ENCODE measurements at regions not wholly inside any gene's neighbourhood (a gene's known extent, or its start where the extent isn't known, plus 50 kb on each side); places are given as distances from the start of the nearest gene placed in this dataset.

DNA sequence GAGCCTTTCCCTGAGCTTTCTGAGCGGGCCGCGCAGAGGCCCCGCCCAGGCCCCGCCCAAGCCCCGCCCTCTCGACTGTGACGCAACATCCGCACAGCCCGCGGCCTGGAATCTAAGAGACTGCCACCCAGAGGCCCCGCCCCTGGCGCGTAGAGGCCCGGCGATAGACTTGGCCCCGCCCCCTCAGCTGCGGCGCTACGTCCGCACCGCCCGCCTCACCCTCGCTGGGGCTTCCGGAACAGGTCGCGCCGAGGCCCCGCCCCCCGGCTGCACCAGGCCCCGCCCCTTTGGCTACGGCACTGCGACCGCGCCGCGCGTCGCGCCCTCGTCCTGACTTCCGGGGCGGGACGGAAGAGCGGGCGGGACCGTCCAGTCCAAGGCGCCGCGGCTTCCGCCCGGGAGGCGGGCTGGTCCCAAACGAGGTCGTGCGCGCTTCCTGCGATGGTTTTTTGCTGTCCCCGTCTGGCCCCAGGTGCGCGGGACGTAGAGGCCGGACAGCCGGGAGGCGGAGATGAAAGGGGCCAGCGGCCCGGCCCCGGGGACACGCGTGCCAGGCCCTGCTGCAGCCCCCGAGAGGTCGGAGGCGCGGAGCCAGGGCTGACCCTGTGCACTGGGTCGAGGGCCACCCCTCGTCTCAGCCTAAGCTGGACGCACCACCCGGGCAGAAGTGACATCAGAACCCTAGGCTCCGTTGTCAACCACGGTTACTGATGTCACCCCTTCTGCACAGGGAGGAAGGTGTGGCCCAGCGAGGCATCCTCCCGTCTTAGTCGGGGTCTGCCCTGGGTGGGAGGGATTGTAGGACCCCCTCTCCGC, 59.0 kb upstream of the WNT7B start:
- intact Hi-C loops (cut with micrococcal nuclease) = loop anchor here (1.0 to 2.0 kb wide), 2 partner anchors 23 kb away; no protein-coding TSS in a partner anchor
- Mint-ChIP-seq H3K27ac (peak overlapping the region; percentile 91), H3K4me1 (peaks cover 13% of the 10 kb centered on the region), H3K27me3 (no peaks in the 10 kb centered on the region), H3K4me3 (peak overlapping the region; percentile 84), H3K36me3 (ENCODE audit: low read depth) (no peaks in the 10 kb centered on the region), H3K9me3 (no peaks in the 10 kb centered on the region)
- peak; percentile 100 for DNase-seq

DNA sequence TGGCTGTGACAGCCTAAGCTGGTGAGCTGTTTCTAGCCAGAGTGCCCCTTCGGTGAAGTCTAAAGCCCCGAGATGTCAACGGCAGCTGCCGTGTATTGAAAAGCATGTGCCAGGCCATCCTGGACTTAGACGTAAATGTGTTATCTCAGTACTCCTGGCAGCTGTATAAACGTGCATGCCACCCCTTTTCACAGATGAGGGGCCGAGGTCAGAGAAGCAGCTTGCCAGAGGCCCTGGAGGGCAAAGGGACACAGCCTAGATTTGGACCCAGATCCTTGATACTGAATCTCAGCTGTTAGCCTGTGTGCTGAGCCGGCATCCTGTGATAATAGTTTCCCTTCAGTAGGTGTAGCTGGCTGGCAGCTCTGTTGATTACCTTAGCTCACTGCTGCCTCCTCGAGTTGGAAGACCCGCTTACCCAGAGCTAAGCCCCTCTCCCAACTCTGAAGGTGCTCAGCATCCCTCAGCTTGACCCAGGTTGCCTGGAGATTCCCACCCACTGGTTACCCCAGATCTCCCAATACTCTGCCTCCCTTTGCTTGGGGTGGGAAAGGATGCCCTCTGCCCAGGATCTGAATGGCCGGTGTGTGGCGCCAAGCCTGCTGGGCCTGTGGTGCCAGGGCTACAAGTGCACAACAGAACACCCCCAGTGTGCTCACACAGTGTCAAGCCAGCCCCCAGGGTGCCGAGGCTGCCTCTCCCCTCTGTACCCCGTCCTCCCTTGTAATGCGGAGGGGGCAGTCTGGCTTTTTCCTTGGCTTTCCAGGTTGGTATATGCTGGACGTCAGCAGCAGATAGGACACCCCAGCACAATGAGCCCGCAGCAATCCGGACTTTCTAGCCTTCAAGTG, 59.8 kb upstream of the WNT7B start:
- H3K27ac Mint-ChIP-seq = peak overlapping the region; percentile 88
- no peaks in the 10 kb centered on the region for H3K9me3 Mint-ChIP-seq
- intact Hi-C loops (cut with micrococcal nuclease) = loop anchor here (1.0 to 2.0 kb wide), 2 partner anchors 22 to 23 kb away; no protein-coding TSS in a partner anchor
- no peaks in the 10 kb centered on the region for H3K27me3 Mint-ChIP-seq
- H3K4me3 Mint-ChIP-seq = peak overlapping the region; percentile 84
- peaks cover 13% of the 10 kb centered on the region for H3K4me1 Mint-ChIP-seq
- H3K36me3 Mint-ChIP-seq (ENCODE audit: low read depth) = no peaks in the 10 kb centered on the region
- DNase-seq = peak; percentile 85

DNA sequence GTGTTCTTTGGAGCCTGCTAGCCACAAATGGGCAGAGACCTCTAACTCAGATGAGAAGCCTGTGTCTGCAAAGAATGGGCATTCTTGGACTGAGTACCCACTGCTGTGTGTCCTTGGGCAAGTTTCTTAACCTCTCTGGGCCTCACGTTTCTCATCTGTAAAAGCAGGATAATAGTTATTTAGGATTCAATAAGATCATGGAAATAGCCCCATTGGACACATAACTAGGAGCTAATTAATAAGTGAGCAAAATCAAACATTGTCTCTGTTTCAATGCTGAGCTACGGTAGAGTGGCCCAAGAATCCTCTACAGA, 61.2 kb upstream of the WNT7B start:
- H3K4me1 Mint-ChIP-seq = peaks cover 13% of the 10 kb centered on the region
- no peaks in the 10 kb centered on the region for H3K9me3 Mint-ChIP-seq
- intact Hi-C loops (cut with micrococcal nuclease) = no loop called here
- H3K27me3 Mint-ChIP-seq = no peaks in the 10 kb centered on the region
- H3K27ac Mint-ChIP-seq = no peak overlapping the region
- no peak overlapping the region for H3K4me3 Mint-ChIP-seq
- H3K36me3 Mint-ChIP-seq (ENCODE audit: low read depth) = no peaks in the 10 kb centered on the region
- no peak for DNase-seq

DNA sequence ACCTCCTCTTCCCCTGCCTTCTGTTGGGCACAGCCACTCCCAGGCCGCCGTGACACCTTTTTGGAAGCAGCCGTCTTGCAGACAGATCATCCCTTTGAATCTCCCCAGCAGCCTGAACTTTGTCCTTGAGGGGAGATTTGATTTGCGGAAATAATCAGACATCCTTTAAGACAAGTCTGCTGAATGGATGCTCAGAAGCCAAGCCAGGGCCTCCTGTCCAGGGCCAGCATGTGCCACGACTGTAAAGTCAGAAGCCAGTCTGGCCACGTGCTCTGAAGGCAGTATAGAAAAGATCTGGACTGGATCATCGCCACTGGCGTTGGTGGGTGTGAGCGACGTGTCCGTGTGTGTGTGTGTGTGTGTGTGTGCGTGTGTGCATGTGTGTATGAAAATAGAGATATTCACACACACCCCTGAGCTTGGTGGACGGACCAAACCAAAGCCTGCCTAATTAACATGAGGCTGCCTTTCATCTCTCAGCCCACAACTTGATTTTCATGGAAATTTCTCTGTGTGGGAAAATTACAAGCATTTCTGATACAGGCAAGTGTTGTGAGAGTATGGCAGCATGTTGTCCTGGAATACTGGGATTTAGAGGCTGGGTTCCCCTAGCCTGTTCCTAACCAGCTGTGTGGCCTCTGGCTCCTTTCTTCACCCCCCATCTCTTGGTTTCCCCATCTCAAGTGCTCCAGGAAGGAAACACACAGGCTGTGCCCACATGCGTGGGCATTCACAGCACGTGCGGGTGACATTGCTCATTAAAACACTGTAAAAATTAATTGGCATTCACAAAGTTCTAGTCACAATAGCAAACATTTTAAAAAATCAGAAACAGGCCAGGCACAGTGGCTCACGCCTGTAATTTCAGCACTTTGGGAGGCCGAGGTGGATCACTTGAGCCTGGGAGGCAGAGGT, 61.8 kb upstream of the WNT7B start:
- intact Hi-C loops (cut with micrococcal nuclease) = no loop called here
- Mint-ChIP-seq H3K27ac (no peak overlapping the region), H3K36me3 (ENCODE audit: low read depth) (no peaks in the 10 kb centered on the region), H3K4me1 (peaks cover 13% of the 10 kb centered on the region), H3K9me3 (no peaks in the 10 kb centered on the region), H3K27me3 (no peaks in the 10 kb centered on the region), H3K4me3 (no peak overlapping the region)
- no peak for DNase-seq

DNA sequence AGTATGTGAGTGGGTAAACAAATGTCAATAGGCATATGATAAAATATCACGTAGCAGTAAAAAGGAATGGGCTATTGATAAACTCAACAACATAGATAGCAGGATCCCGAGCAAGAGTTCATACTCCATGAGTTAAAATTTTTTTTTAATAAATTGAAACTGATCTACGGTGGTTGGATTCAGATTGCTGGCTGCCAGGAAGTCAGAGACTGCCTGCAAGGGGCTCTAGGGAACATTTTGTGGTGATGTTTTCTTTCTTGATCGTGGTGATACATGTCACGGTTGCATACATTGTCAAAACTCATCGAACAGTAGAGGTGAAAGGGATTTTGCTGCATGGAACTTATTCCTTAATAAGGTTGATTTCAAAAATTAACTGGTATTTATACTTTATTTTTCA, 62.6 kb upstream of the WNT7B start:
- H3K27ac Mint-ChIP-seq = no peak overlapping the region
- intact Hi-C loops (cut with micrococcal nuclease) = no loop called here
- H3K27me3 Mint-ChIP-seq = no peaks in the 10 kb centered on the region
- no peaks in the 10 kb centered on the region for H3K36me3 Mint-ChIP-seq (ENCODE audit: low read depth)
- no peaks in the 10 kb centered on the region for H3K9me3 Mint-ChIP-seq
- no peak overlapping the region for H3K4me3 Mint-ChIP-seq
- DNase-seq = no peak
- H3K4me1 Mint-ChIP-seq = peaks cover 13% of the 10 kb centered on the region

DNA sequence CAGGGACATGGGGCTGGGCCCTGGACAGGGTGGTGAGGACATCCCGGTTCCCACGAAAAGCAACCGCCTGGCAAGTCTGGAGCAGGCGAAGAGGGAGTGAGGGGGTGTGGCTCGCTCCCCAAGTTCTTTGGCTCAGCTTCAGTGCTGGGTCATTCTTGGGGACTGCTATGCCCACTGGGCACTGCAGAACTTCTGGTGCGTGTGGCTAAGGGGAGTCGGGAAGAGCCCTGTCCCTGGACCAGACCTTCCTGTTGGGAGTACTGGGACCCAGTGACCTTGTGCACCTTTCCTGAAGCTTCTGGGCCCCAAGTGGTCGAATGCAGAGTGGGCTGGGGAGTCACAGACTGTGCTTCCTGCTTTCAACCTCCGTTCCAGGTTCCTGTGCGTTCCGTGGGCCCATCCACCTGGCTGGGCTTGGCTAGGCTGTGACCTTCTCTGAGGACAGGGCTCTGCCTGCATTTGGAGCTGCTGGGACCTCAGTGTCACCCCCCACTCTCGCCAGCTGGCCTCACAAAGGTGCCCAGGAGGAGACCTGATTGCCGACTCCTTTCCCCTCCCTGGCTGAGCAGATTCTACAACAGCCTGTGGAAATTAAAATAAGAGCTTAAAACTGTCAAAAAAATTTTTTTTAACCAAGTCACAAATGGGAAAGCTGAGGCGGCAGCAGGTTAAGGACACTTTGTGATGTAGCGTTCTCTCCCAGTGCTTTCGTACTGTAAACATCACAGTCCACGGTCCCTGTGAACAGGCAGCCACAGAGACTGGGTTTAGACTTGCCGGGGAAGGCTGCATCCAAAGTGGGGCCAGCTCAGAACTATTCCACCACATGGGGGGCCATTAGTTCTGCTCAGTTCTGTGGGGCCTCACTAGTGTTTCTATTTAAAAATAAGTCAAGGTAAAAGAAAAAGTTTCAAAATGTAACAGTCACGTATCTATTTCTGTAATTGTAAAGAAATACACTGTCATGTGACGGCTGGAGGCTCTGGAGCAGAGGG, 63.8 kb upstream of the WNT7B start:
- Mint-ChIP-seq H3K4me1 (peaks cover 7% of the 10 kb centered on the region), H3K27ac (no peak overlapping the region), H3K36me3 (ENCODE audit: low read depth) (no peaks in the 10 kb centered on the region), H3K27me3 (no peaks in the 10 kb centered on the region), H3K4me3 (no peak overlapping the region), H3K9me3 (no peaks in the 10 kb centered on the region)
- intact Hi-C loops (cut with micrococcal nuclease) = no loop called here
- no peak for DNase-seq

DNA sequence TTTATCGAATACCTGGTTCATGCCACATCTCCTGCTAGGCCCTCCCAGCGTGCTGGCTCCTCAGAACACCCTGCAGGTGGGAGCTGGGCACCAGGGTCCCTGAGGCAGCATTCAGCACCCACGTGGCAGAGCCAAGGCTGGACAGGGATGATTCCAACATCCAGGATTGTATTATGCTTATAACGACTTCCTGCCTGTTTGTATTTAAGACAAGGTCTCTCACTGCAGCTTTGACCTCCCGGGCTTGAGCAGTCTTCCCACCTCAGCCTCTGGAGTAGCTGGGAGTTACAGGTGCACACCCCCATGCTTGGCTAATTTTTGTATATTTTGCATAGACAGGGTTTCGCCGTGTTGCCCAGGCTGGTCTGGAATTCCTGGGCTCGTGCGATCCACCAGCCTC, 64.7 kb upstream of the WNT7B start:
- Mint-ChIP-seq H3K36me3 (ENCODE audit: low read depth) (no peaks in the 10 kb centered on the region), H3K4me3 (no peak overlapping the region), H3K27me3 (no peaks in the 10 kb centered on the region), H3K27ac (no peak overlapping the region), H3K4me1 (peaks cover 6% of the 10 kb centered on the region), H3K9me3 (no peaks in the 10 kb centered on the region)
- intact Hi-C loops (cut with micrococcal nuclease) = no loop called here
- DNase-seq = no peak

DNA sequence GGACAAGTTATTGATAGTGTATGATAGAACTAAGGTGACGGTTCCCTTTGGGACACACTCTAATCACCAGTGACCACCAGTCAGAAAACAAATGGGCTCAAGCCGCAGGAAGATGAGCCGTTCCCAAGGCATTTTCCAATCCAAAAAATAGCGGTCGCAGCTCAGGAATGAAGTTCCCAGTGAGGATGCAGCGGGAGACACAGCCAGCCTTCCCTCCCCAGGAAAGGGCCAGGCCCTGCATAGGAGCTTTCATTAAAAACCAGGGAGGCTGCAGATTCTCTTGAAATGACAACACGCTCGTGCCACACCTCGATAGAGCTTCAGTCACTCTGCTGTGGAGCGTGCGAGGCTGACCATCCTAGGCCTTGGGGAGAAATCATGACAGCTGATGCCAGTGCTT, 65.8 kb upstream of the WNT7B start:
- Mint-ChIP-seq H3K27me3 (no peaks in the 10 kb centered on the region), H3K4me1 (no peaks in the 10 kb centered on the region), H3K36me3 (ENCODE audit: low read depth) (no peaks in the 10 kb centered on the region), H3K9me3 (no peaks in the 10 kb centered on the region), H3K4me3 (no peak overlapping the region), H3K27ac (no peak overlapping the region)
- intact Hi-C loops (cut with micrococcal nuclease) = no loop called here
- no peak for DNase-seq

DNA sequence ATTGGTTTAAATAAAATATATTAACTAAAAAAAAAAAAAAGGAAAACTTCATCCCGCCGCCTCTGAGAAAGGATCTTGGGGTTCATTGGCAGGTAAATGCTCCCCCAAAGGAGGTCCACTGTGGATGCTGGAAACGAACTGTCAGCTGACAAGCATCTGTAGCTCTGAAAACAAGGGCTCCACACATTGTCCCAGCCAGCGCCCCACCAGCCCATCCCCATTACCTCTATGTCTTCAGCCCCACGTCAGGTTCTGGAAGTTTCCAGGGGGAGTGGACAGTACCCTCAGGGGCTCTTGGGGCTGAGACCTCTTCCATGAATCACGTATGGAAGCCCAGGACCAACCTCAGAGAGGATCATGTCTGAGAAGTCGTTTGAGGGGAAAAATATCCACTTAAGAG, 66.4 kb upstream of the WNT7B start:
- no peaks in the 10 kb centered on the region for H3K36me3 Mint-ChIP-seq (ENCODE audit: low read depth)
- H3K27me3 Mint-ChIP-seq = no peaks in the 10 kb centered on the region
- H3K4me3 Mint-ChIP-seq = peak overlapping the region; percentile 83
- peak overlapping the region; percentile 76 for H3K27ac Mint-ChIP-seq
- no peak for DNase-seq
- H3K9me3 Mint-ChIP-seq = no peaks in the 10 kb centered on the region
- intact Hi-C loops (cut with micrococcal nuclease) = no loop called here
- no peaks in the 10 kb centered on the region for H3K4me1 Mint-ChIP-seq

DNA sequence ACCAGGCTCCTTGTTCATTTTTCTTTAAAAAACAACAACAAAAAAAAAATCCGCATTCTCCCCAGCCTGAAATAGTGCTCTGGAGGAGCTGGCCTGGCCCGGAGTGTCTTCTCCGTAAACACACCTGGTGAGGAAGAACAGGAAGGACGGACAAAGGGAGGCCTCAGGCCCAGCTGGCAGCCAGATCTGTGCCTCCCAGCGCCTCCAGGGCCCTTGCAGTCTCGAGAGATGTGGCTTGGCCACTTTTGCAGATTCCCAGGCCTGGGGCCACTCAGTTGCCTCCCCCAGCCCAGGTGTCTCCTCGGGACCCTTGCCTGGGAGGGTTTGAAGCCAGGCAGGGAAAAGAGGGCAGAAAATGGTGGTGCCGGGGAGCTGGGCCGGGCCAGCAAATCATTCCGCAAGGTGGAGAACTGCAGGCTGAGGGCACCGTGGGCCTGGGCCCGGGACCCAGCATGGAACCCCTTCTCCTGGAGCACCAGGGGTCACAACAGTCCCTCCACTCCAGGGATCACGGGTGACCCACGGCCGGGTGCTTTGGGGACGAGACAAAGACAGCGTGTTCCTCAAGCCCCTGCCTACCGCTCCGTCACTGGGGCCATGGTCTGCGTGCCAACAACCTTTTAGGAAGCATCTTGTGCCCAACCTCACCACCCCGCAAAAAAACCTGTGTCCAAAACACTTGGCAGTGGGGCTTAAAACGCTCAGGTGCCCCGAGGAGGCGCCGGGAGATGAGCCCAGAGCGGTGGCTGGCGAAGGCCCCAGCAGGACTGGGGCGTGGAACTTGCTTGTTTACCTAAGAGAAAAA, 67.1 kb upstream of the WNT7B start:
- Mint-ChIP-seq H3K36me3 (ENCODE audit: low read depth) (no peaks in the 10 kb centered on the region), H3K9me3 (no peaks in the 10 kb centered on the region), H3K27me3 (no peaks in the 10 kb centered on the region), H3K4me3 (peak overlapping the region; percentile 83), H3K27ac (peak overlapping the region; percentile 80), H3K4me1 (no peaks in the 10 kb centered on the region)
- intact Hi-C loops (cut with micrococcal nuclease) = no loop called here
- DNase-seq = no peak

DNA sequence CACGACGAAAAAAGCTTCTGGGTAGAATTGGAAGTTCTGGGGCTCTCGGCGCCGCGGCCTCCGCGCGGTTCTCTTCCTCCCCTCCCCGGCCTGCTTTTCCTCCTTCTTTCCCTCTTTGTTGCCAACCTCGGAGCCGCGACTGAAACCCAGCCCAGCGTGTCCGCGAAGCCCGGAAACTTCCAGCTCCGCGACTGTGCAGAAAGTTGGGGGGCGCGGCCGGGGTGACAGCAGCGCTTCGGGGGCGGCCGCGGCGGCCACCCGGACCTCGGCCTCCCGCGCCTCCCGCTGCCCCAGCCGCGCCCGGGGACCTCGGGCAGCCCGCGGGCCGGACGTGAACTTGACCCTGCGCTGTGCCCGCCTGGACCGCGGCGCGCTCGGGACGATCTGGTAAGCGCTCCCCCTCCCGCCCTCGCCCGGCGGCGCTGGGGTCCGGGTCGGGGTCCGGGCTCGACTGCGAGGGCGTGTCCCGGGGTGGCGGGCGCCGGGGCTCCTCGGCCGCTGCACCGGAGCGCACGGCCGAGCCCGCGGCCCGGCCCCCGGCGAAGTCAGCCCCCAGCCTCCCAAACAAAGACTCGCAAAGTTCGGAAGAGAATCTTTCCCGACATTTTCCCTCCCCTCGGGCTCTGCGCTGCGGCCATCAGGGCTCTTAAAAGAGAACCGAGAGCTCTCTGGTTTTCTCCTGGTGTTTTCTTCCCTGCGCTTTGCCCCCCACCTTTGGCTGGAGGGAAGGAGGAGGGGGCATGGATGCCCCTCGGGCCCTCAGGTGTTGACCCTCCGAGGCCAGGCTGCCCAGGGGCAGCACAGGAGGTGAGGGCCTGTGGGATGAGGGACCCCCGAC, 67.9 kb upstream of the WNT7B start:
- DNase-seq = peak; percentile 84
- no peaks in the 10 kb centered on the region for H3K4me1 Mint-ChIP-seq
- no peaks in the 10 kb centered on the region for H3K36me3 Mint-ChIP-seq (ENCODE audit: low read depth)
- intact Hi-C loops (cut with micrococcal nuclease) = no loop called here
- H3K4me3 Mint-ChIP-seq = peak overlapping the region; percentile 83
- no peaks in the 10 kb centered on the region for H3K9me3 Mint-ChIP-seq
- H3K27ac Mint-ChIP-seq = peak overlapping the region; percentile 80
- H3K27me3 Mint-ChIP-seq = no peaks in the 10 kb centered on the region

All from activated CD4-positive, alpha-beta T cell treated with anti-CD3 and anti-CD28 coated beads, Interleukin-2, amount 10 ng/mL, durations not matched to agents 24 days and 14 days (primary cell).